ENCODE measurements at regions not wholly inside any gene's neighbourhood (a gene's known extent, or its start where the extent isn't known, plus 50 kb on each side); places are given as distances from the start of the nearest gene placed in this dataset.

DNA sequence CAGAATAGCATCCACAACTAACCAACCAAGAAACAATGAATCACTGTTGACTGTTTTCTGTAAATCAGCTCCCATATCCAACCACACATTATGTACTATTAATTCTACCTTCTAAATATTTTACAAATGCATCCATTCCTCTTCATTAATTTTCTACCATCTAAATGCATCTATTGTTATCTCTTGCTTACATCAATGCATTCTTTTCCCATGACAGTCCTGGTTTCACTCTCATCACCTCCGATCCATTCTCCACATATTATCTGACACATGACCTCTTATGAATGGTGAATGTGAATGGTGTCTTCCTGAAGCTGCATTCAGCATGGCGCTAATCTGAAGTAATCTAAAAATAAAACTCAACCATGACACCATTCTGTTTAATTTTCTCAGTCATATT lies 153.8 kb upstream of the CALCR start:
- DNase-seq (no peak), ATAC-seq (no peak)
- Histone ChIP-seq H3K27me3 (ENCODE audit: low read length) (peaks cover 57% of the 10 kb centered on the region), H3F3A (ENCODE audit: low read length, unreplicated experiment) (no peaks in the 10 kb centered on the region), H4K20me1 (ENCODE audit: low read length) (no peaks in the 10 kb centered on the region), H3K9me2 (replicated peaks; ENCODE audit: low read length) (no peaks in the 10 kb centered on the region), H3K4me2 (ENCODE audit: low read length) (no peak overlapping the region), H3K4me1 (ENCODE audit: insufficient read depth, low read length) (no peaks in the 10 kb centered on the region), H3K9me3 (ENCODE audit: low read length) (no peaks in the 10 kb centered on the region), H3K4me3 (ENCODE audit: low read length) (no peak overlapping the region), H3K36me3 (ENCODE audit: low read depth, low read length) (no peaks in the 10 kb centered on the region), H3K79me2 (ENCODE audit: low read length) (no peaks in the 10 kb centered on the region), H3K27ac (ENCODE audit: low read length) (no peak overlapping the region), H3K9ac (ENCODE audit: low read length) (no peak overlapping the region), H2AFZ (ENCODE audit: low read length) (no peak overlapping the region)
- CTCF ChIA-PET: no interaction called here
- POLR2A ChIA-PET (ENCODE audit: unreplicated experiment): no interaction called here
- TF ChIP-seq, protein P1, sequence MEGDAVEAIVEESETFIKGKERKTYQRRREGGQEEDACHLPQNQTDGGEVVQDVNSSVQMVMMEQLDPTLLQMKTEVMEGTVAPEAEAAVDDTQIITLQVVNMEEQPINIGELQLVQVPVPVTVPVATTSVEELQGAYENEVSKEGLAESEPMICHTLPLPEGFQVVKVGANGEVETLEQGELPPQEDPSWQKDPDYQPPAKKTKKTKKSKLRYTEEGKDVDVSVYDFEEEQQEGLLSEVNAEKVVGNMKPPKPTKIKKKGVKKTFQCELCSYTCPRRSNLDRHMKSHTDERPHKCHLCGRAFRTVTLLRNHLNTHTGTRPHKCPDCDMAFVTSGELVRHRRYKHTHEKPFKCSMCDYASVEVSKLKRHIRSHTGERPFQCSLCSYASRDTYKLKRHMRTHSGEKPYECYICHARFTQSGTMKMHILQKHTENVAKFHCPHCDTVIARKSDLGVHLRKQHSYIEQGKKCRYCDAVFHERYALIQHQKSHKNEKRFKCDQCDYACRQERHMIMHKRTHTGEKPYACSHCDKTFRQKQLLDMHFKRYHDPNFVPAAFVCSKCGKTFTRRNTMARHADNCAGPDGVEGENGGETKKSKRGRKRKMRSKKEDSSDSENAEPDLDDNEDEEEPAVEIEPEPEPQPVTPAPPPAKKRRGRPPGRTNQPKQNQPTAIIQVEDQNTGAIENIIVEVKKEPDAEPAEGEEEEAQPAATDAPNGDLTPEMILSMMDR (conservative IDR thresholded peaks at IDR 0.05; ENCODE audit: low read depth, low read length): no peak
- no peak for TF ChIP-seq EZH2 (IDR thresholded peaks at IDR 0.05; ENCODE audit: low read length, unreplicated experiment)
- TF ChIP-seq EZH2phosphoT487 (IDR thresholded peaks at IDR 0.05; ENCODE audit: borderline replicate concordance, low read length): no peak
- intact Hi-C loops (cut with micrococcal nuclease): no loop called here
- BruUV-seq (replicated peaks): no TSS peak

DNA sequence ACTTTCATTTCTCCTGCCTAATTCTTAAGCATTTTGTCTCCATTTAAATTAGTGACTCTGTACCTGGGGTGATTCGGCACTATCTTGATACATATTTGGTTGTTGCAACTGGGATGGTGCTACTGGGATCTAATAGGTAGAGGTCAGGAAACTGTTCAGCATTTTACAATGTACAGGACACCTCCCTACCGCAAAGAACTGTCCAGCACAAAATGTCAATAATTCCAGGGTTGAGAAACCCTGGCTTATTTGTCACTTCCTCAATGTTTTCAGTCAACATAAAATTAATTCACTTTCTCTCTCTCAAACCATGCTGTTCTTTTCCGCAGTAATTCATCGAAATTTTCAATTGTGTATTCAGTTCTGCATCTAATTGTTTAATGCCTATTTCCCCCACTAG lies 151.4 kb upstream of the CALCR start:
- H4K20me1 ChIP-seq (ENCODE audit: low read length): no peaks in the 10 kb centered on the region
- ATAC-seq (no peak), DNase-seq (no peak)
- no peaks in the 10 kb centered on the region for H3K36me3 ChIP-seq (ENCODE audit: low read depth, low read length)
- BruUV-seq (replicated peaks): no TSS peak
- TF ChIP-seq EZH2 (IDR thresholded peaks at IDR 0.05; ENCODE audit: low read length, unreplicated experiment): no peak
- no peak for TF ChIP-seq EZH2phosphoT487 (IDR thresholded peaks at IDR 0.05; ENCODE audit: borderline replicate concordance, low read length)
- TF ChIP-seq, protein P1 (conservative IDR thresholded peaks at IDR 0.05; ENCODE audit: low read depth, low read length): no peak
- no peaks in the 10 kb centered on the region for H3F3A ChIP-seq (ENCODE audit: low read length, unreplicated experiment)
- intact Hi-C loops (cut with micrococcal nuclease): no loop called here
- peaks cover 48% of the 10 kb centered on the region for H3K27me3 ChIP-seq (ENCODE audit: low read length)
- H3K27ac ChIP-seq (ENCODE audit: low read length): no peak overlapping the region
- no peak overlapping the region for H3K4me2 ChIP-seq (ENCODE audit: low read length)
- no peaks in the 10 kb centered on the region for H3K4me1 ChIP-seq (ENCODE audit: insufficient read depth, low read length)
- H2AFZ ChIP-seq (ENCODE audit: low read length): no peak overlapping the region
- no peak overlapping the region for H3K9ac ChIP-seq (ENCODE audit: low read length)
- ChIA-PET CTCF (no interaction called here), POLR2A (ENCODE audit: unreplicated experiment) (no interaction called here)
- no peaks in the 10 kb centered on the region for H3K9me3 ChIP-seq (ENCODE audit: low read length)
- H3K9me2 ChIP-seq (replicated peaks; ENCODE audit: low read length): no peaks in the 10 kb centered on the region
- H3K4me3 ChIP-seq (ENCODE audit: low read length): no peak overlapping the region
- H3K79me2 ChIP-seq (ENCODE audit: low read length): no peaks in the 10 kb centered on the region

DNA sequence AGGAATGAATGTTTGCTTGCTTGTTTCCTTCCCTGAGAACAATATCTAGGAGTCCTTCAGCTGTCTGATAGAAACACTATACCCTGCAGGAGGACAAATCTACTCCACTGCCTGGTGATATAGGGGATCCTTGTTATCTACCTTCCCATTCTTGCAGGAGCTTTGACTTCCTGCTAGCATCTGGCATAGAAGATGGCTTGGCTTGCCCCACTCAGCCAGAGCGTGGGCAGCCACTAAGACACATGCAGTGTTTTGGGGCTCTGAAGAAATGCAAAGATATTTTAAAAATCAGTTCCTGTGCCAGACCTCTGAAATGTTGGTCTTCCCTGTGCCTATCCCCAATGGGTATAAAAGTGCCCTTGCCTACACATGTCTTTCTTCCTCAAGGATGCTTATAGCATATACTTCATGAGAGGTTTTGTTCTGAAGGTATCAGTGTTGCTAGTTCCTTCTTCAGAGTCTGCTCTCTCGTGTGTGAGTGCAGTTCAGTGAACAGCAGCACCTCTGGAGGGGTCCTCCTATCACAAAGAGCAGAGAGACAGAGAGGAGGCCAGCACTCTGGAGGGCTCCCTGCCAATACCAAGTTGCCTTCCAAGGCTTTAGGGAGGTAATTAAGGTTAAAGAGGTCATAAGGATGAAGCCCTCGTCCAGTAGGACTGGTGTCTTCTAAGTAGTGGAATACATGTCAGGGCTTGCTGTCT lies 149.1 kb upstream of the CALCR start:
- H3K9me2 ChIP-seq (replicated peaks; ENCODE audit: low read length): no peaks in the 10 kb centered on the region
- no peaks in the 10 kb centered on the region for H3K4me1 ChIP-seq (ENCODE audit: insufficient read depth, low read length)
- no peak overlapping the region for H3K4me2 ChIP-seq (ENCODE audit: low read length)
- POLR2A ChIA-PET (ENCODE audit: unreplicated experiment): no interaction called here
- H3K27me3 ChIP-seq (ENCODE audit: low read length): peaks cover 28% of the 10 kb centered on the region
- no peaks in the 10 kb centered on the region for H3K36me3 ChIP-seq (ENCODE audit: low read depth, low read length)
- no TSS peak for BruUV-seq (replicated peaks)
- no peaks in the 10 kb centered on the region for H4K20me1 ChIP-seq (ENCODE audit: low read length)
- H3K79me2 ChIP-seq (ENCODE audit: low read length): no peaks in the 10 kb centered on the region
- ATAC-seq: no peak
- DNase-seq: no peak
- H2AFZ ChIP-seq (ENCODE audit: low read length): no peak overlapping the region
- H3K9ac ChIP-seq (ENCODE audit: low read length): no peak overlapping the region
- H3K27ac ChIP-seq (ENCODE audit: low read length): no peak overlapping the region
- intact Hi-C loops (cut with micrococcal nuclease): no loop called here
- no peaks in the 10 kb centered on the region for H3K9me3 ChIP-seq (ENCODE audit: low read length)
- TF ChIP-seq EZH2 (IDR thresholded peaks at IDR 0.05; ENCODE audit: low read length, unreplicated experiment) (no peak), EZH2phosphoT487 (IDR thresholded peaks at IDR 0.05; ENCODE audit: borderline replicate concordance, low read length) (no peak)
- TF ChIP-seq, protein P1 (conservative IDR thresholded peaks at IDR 0.05; ENCODE audit: low read depth, low read length): no peak
- no peaks in the 10 kb centered on the region for H3F3A ChIP-seq (ENCODE audit: low read length, unreplicated experiment)
- no peak overlapping the region for H3K4me3 ChIP-seq (ENCODE audit: low read length)
- CTCF ChIA-PET: no interaction called here

All from PC-3 (cell line).